ENCODE measurements at regions not wholly inside any gene's neighbourhood (a gene's known extent, or its start where the extent isn't known, plus 50 kb on each side); places are given as distances from the start of the nearest gene placed in this dataset.

GRCh38 chr4:110260299-110260698, 61.9 kb upstream of the ELOVL6 start:
- Histone ChIP-seq H3K4me3 (no peak overlapping the region), H3K9me3 (no peaks in the 10 kb centered on the region), H3K27me3 (no peaks in the 10 kb centered on the region), H3K27ac (no peak overlapping the region), H3K36me3 (no peaks in the 10 kb centered on the region), H3K4me1 (no peaks in the 10 kb centered on the region)
- no peak for TF ChIP-seq POLR2A (IDR thresholded peaks at IDR 0.05)
- no peak for DNase-seq

DNA sequence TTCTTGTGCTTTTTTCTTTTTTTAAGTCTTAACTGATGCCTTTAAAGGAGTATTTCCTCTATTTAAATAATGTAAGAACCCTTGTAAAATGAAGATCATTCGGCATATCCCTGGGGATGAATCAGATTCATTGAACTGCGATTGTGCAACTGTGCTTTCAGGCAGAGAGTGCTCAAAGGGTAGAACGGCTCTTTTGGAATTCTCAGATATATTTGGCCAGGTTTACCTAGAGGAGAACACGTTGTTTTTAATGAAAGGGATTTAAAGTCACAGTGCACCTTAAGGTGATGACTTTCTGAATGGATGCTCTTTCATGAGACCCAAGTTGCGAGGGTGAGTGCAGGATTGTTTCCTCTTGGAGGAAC, 51.6 kb upstream of the ELOVL6 start:
- no peak overlapping the region for H3K27ac ChIP-seq
- H3K36me3 ChIP-seq: no peaks in the 10 kb centered on the region
- H3K27me3 ChIP-seq: no peaks in the 10 kb centered on the region
- no peaks in the 10 kb centered on the region for H3K9me3 ChIP-seq
- TF ChIP-seq CTCF (IDR thresholded peaks at IDR 0.05) (no peak), POLR2A (IDR thresholded peaks at IDR 0.05) (no peak)
- DNase-seq: no peak
- H3K4me1 ChIP-seq: no peaks in the 10 kb centered on the region
- no peak overlapping the region for H3K4me3 ChIP-seq

DNA sequence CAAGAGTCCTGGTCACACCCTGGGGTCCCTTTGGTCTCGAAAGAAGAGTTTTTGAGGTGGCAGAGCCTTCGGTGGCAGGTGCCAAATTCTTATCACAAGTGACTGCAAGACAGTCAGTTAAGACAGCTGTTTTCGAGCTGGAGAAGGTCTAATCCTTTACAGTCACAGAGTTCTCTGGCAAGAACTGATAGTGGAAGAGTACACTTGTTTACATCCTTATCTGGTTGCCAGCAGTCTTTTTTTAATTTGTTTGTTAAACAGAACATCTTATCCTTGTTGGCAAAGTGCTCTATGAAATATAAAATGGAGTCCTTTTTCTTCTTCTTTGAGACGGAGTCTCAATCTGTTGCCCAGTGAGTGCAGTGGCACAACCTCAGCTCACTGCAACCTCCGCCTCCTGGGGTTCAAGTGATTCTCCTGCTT, 50.4 kb upstream of the ELOVL6 start:
- no peaks in the 10 kb centered on the region for H3K27me3 ChIP-seq
- H3K4me3 ChIP-seq: no peak overlapping the region
- no peaks in the 10 kb centered on the region for H3K36me3 ChIP-seq
- no peaks in the 10 kb centered on the region for H3K9me3 ChIP-seq
- no peak for DNase-seq
- no peak overlapping the region for H3K27ac ChIP-seq
- H3K4me1 ChIP-seq: no peaks in the 10 kb centered on the region
- TF ChIP-seq CTCF (IDR thresholded peaks at IDR 0.05) (no peak), POLR2A (IDR thresholded peaks at IDR 0.05) (no peak)

Small RNA genes lying in the stretch of these regions (small RNA-seq; reads per million reads assigned to genes)
- gene AC108145.1 (0 reads per million in 2 donors), gene HSBP1P2 (0 reads per million in 2 donors), gene RNU6-205P (0 reads per million in 2 donors)
